ENCODE measurements at regions not wholly inside any gene's neighbourhood (a gene's known extent, or its start where the extent isn't known, plus 50 kb on each side); places are given as distances from the start of the nearest gene placed in this dataset.
"Not testable (repeated sequence)": the region's sequence is repeated elsewhere in the genome, so short reads cannot be mapped to it uniquely, and the experiment has no call there.

- WGBS (ENCODE audit: insufficient coverage) = 88% methylated on average over 2 of the region's 4 CpGs
Observed at GRCh38 chr4:103493450-103494159, 226.2 kb downstream of the TACR3 start.

GRCh38 chr4:103485296-103485695, 234.5 kb downstream of the TACR3 start:
- H3K27me3 ChIP-seq (replicated peaks in 1 of 4; ENCODE audit: control extremely low read depth in 1 of 4, control insufficient read depth in 3 of 4, insufficient read depth in 4 of 4, low read length in 3 of 4); H3K27me3 Mint-ChIP-seq; H2AFZ ChIP-seq (ENCODE audit: insufficient read depth, low read depth, low read length, poor library complexity, severe bottlenecking); DNase-seq; H3K36me3 ChIP-seq (replicated peaks in 1 of 2; ENCODE audit: control extremely low read depth in 1 of 2, control insufficient read depth in 1 of 2, extremely low read depth in 1 of 2, insufficient read depth in 2 of 2, low read length in 1 of 2); H3K9me3 Mint-ChIP-seq (ENCODE audit: insufficient read depth); H3K4me1 ChIP-seq (ENCODE audit: control insufficient read depth in 2 of 2, insufficient read depth in 2 of 2, low read length in 2 of 2); POLR2A ChIA-PET; H3K27ac Mint-ChIP-seq; H3K4me1 Mint-ChIP-seq; intact Hi-C loops (cut with micrococcal nuclease); H3K4me3 Mint-ChIP-seq; H3K4me3 ChIP-seq (ENCODE audit: control extremely low read depth in 1 of 5, extremely low read depth in 1 of 5, insufficient read depth in 1 of 5, low read depth in 2 of 5, low read length in 4 of 5); H4K20me1 ChIP-seq (ENCODE audit: control insufficient read depth, insufficient read depth, low read length, poor library complexity, severe bottlenecking); H3K27ac ChIP-seq (ENCODE audit: low read length in 2 of 2); H3K9ac ChIP-seq (ENCODE audit: low read length); H3K4me2 ChIP-seq (replicated peaks; ENCODE audit: low read depth, low read length, poor library complexity, severe bottlenecking); H3K79me2 ChIP-seq (ENCODE audit: control insufficient read depth, insufficient read depth, low read length); ATAC-seq (ENCODE audit: low read depth); CTCF ChIA-PET: not testable (repeated sequence)
- WGBS (ENCODE audit: insufficient coverage) = 81% methylated on average over 4 of the region's 4 CpGs
- H3K9me3 ChIP-seq (ENCODE audit: control extremely low read depth in 1 of 3, control insufficient read depth in 2 of 3, insufficient read depth in 1 of 3, low read length in 2 of 3) = peaks cover 0 to 11% (median 0%) of the 10 kb centered on the region in 3 donors

More at GRCh38 chr4:103493450-103494159, 226.2 kb downstream of the TACR3 start:
- ChIA-PET POLR2A (no interaction called here), CTCF (no interaction called here)
- no peak overlapping the region for H3K27ac Mint-ChIP-seq
- intact Hi-C loops (cut with micrococcal nuclease) = no loop called here
- DNase-seq = no peak
- Histone ChIP-seq H3K27ac (ENCODE audit: low read length in 2 of 2) (no peak overlapping the region), H3K4me3 (ENCODE audit: control extremely low read depth in 1 of 5, extremely low read depth in 1 of 5, insufficient read depth in 1 of 5, low read depth in 2 of 5, low read length in 4 of 5) (no peak overlapping the region), H3K4me1 (ENCODE audit: control insufficient read depth in 2 of 2, insufficient read depth in 2 of 2, low read length in 2 of 2) (no peaks in the 10 kb centered on the region), H2AFZ (ENCODE audit: insufficient read depth, low read depth, low read length, poor library complexity, severe bottlenecking) (no peak overlapping the region), H3K27me3 (replicated peaks in 1 of 4; ENCODE audit: control extremely low read depth in 1 of 4, control insufficient read depth in 3 of 4, insufficient read depth in 4 of 4, low read length in 3 of 4) (no peaks in the 10 kb centered on the region), H3K79me2 (ENCODE audit: control insufficient read depth, insufficient read depth, low read length) (no peaks in the 10 kb centered on the region), H3K9me3 (ENCODE audit: control extremely low read depth in 1 of 3, control insufficient read depth in 2 of 3, insufficient read depth in 1 of 3, low read length in 2 of 3) (peaks cover 0 to 9% (median 0%) of the 10 kb centered on the region in 3 donors), H4K20me1 (ENCODE audit: control insufficient read depth, insufficient read depth, low read length, poor library complexity, severe bottlenecking) (no peaks in the 10 kb centered on the region), H3K9ac (ENCODE audit: low read length) (no peak overlapping the region), H3K4me2 (replicated peaks; ENCODE audit: low read depth, low read length, poor library complexity, severe bottlenecking) (no peak overlapping the region), H3K36me3 (replicated peaks in 1 of 2; ENCODE audit: control extremely low read depth in 1 of 2, control insufficient read depth in 1 of 2, extremely low read depth in 1 of 2, insufficient read depth in 2 of 2, low read length in 1 of 2) (no peaks in the 10 kb centered on the region)
- H3K27me3 Mint-ChIP-seq = no peaks in the 10 kb centered on the region
- ATAC-seq (ENCODE audit: low read depth) = no peak
- TF ChIP-seq CTCF (IDR thresholded peaks at IDR 0.05) (no peak), EZH2 (IDR thresholded peaks at IDR 0.05; ENCODE audit: borderline replicate concordance, insufficient read depth, low read depth, low read length, poor library complexity, severe bottlenecking) (no peak)
- no peak overlapping the region for H3K4me3 Mint-ChIP-seq
- no peaks in the 10 kb centered on the region for H3K4me1 Mint-ChIP-seq
- H3K9me3 Mint-ChIP-seq (ENCODE audit: insufficient read depth) = no peaks in the 10 kb centered on the region

All from B cell (primary cell).